ENCODE measurements at regions not wholly inside any gene's neighbourhood (a gene's known extent, or its start where the extent isn't known, plus 50 kb on each side); places are given as distances from the start of the nearest gene placed in this dataset.

- no peak for TF ChIP-seq ZBTB5 (IDR thresholded peaks at IDR 0.05)
- no peak; the same call in 1 of the 2 replicates for TF ChIP-seq CCAR2 (IDR thresholded peaks at IDR 0.05; ENCODE audit: low read depth, low read length)
- peak; percentile 54; the same call in 1 of the 2 replicates for TF ChIP-seq MAFF (IDR thresholded peaks at IDR 0.05; ENCODE audit: low read length)
- no peak for TF ChIP-seq STAT6 (CRISPR knock-in tag; IDR thresholded peaks at IDR 0.05)
- TF ChIP-seq CGGBP1 (CRISPR knock-in tag; IDR thresholded peaks at IDR 0.05): no peak
- peak; percentile 93 for TF ChIP-seq SMARCE1 (IDR thresholded peaks at IDR 0.05)
- TF ChIP-seq POLR3G (IDR thresholded peaks at IDR 0.05; ENCODE audit: extremely low read depth, insufficient read length, insufficient replicate concordance): no peak
- TF ChIP-seq NFRKB (IDR thresholded peaks at IDR 0.05; ENCODE audit: low read depth): 0 out of 2 replicates have a peak, but pooled peaks have one; percentile 73
- no peak for TF ChIP-seq RBM15 (IDR thresholded peaks at IDR 0.05; ENCODE audit: insufficient read depth, low read length)
- TF ChIP-seq OTX1 (CRISPR knock-in tag; IDR thresholded peaks at IDR 0.05): 0 out of 2 replicates have a peak, but pooled peaks have one; percentile 25
- TF ChIP-seq AFF1 (IDR thresholded peaks at IDR 0.05; ENCODE audit: low read depth in 1 of 2, partially characterized antibody in 2 of 2): peak; percentile 66 to 86
- no peak for TF ChIP-seq ATF1 (CRISPR knock-in tag; IDR thresholded peaks at IDR 0.05)
- peak; percentile 77 for TF ChIP-seq ATF1 (tag; IDR thresholded peaks at IDR 0.05)
- peak; percentile 37; the same call in 1 of the 2 replicates for TF ChIP-seq ZNF24 (IDR thresholded peaks at IDR 0.05)
- TF ChIP-seq MED1 (CRISPR knock-in tag; IDR thresholded peaks at IDR 0.05; ENCODE audit: borderline replicate concordance): no peak
- no peak for TF ChIP-seq ZNF232 (CRISPR knock-in tag; IDR thresholded peaks at IDR 0.05)
- TF ChIP-seq NBN (IDR thresholded peaks at IDR 0.05; ENCODE audit: low read depth): peak; percentile 97
- TF ChIP-seq TCF15 (CRISPR knock-in tag; IDR thresholded peaks at IDR 0.05): no peak
- TF ChIP-seq HNRNPLL (IDR thresholded peaks at IDR 0.05; ENCODE audit: low read depth, low read length, poor library complexity, severe bottlenecking): no peak
- TF ChIP-seq NFXL1 (CRISPR knock-in tag; IDR thresholded peaks at IDR 0.05): no peak
Measured at GRCh38 chr10:22133749-22134624, 83.8 kb downstream of the EBLN1 start (continued).
